Left lung (tissue), 4 donors: ENCODE measurements at regions not wholly inside any gene's neighbourhood (a gene's known extent, or its start where the extent isn't known, plus 50 kb on each side); places are given as distances from the start of the nearest gene placed in this dataset.

Source experiments
- ATAC-seq: fragments of 200-7000 bp; cut with Tn5 transposase; one replicate; pipeline ENCODE4 v1.9.1; 2020; ENCODE audit warnings: moderate library complexity
- DNase-seq, 4 donors: peaks; one replicate each; pipeline ENCODE4 v3.0.0-alpha.2; 2013 to 2020
- H3K27ac ChIP-seq, 2 donors: fragments of 200-600 bp; sonication (generic) in 1 of 2; one replicate each; pipeline versions ENCODE4 v1.5.0 to v1.8.0; 2020 to 2021
- H3K27me3 ChIP-seq, 2 donors: fragments of 200-600 bp; sonication (generic) in 1 of 2; one replicate each; pipeline versions ENCODE4 v1.5.0 to v1.8.0; 2020 to 2021
- H3K36me3 ChIP-seq, 2 donors: fragments of 200-600 bp; sonication (generic) in 1 of 2; one replicate each; pipeline versions ENCODE4 v1.5.0 to v1.8.0; 2020 to 2021
- H3K4me1 ChIP-seq, 2 donors: fragments of 200-600 bp; one replicate each; pipeline ENCODE4 v1.8.0; 2021
- H3K4me3 ChIP-seq, 2 donors: fragments of 200-600 bp; sonication (generic) in 1 of 2; one replicate each; pipeline versions ENCODE4 v1.5.0 to v1.8.0; 2020 to 2021; ENCODE audit warnings: mild to moderate bottlenecking in 1 of 2
- H3K9me3 ChIP-seq, 2 donors: fragments of 200-600 bp; sonication (generic) in 1 of 2; one replicate each; pipeline versions ENCODE4 v1.5.0 to v1.8.0; 2020 to 2021
- intact Hi-C, 2 donors: fragments of 100-400 bp; cut with DNase I; formaldehyde crosslinking; loops; one replicate each; pipeline versions ENCODE4 v1.11.2 to v1.14.2; 2022
- TF ChIP-seq, protein P1 (sequence below), 2 donors: fragments of 200-600 bp; sonication (generic) in 1 of 2; IDR thresholded peaks; one replicate each; pipeline versions ENCODE4 v1.5.0 to v1.8.0; 2021; ENCODE audit warnings: antibody characterized with exemption in 2 of 2
- donor health status: DM: no; HTN: yes; CAD: no.
- donor health status: DM: no; HTN: no; CAD: no.

DNA sequence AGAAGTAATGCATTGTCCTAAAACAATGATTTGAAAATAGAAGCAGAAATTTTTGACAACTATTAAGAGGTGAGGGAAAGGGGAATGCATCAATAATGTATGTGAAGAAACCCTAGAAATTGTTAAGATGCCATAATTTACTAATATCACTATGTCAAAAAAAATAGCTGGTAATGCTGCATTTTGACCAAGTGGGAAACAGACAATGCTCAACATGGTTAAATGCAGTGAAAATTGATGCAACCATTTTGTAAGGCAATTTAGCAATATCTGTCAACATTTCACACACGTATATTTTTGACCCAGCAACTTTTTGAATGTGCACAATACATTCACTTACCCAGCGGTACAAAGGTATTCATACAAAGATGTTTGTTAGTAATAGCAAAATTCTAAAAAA is 381.6 kb downstream of the CDH11 start:
- H3K4me1 ChIP-seq, result no peaks in the 10 kb centered on the region
- intact Hi-C loops, result no loop called here
- H3K27me3 ChIP-seq, result no peaks in the 10 kb centered on the region
- no peak overlapping the region for H3K4me3 ChIP-seq
- H3K9me3 ChIP-seq, result peaks cover 0 to under 1% of the 10 kb centered on the region in 2 donors
- H3K36me3 ChIP-seq, result no peaks in the 10 kb centered on the region
- no peak overlapping the region for H3K27ac ChIP-seq
- DNase-seq, result no peak
- TF ChIP-seq, protein P1, sequence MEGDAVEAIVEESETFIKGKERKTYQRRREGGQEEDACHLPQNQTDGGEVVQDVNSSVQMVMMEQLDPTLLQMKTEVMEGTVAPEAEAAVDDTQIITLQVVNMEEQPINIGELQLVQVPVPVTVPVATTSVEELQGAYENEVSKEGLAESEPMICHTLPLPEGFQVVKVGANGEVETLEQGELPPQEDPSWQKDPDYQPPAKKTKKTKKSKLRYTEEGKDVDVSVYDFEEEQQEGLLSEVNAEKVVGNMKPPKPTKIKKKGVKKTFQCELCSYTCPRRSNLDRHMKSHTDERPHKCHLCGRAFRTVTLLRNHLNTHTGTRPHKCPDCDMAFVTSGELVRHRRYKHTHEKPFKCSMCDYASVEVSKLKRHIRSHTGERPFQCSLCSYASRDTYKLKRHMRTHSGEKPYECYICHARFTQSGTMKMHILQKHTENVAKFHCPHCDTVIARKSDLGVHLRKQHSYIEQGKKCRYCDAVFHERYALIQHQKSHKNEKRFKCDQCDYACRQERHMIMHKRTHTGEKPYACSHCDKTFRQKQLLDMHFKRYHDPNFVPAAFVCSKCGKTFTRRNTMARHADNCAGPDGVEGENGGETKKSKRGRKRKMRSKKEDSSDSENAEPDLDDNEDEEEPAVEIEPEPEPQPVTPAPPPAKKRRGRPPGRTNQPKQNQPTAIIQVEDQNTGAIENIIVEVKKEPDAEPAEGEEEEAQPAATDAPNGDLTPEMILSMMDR (IDR thresholded peaks at IDR 0.05), result no peak
- no peak for ATAC-seq

DNA sequence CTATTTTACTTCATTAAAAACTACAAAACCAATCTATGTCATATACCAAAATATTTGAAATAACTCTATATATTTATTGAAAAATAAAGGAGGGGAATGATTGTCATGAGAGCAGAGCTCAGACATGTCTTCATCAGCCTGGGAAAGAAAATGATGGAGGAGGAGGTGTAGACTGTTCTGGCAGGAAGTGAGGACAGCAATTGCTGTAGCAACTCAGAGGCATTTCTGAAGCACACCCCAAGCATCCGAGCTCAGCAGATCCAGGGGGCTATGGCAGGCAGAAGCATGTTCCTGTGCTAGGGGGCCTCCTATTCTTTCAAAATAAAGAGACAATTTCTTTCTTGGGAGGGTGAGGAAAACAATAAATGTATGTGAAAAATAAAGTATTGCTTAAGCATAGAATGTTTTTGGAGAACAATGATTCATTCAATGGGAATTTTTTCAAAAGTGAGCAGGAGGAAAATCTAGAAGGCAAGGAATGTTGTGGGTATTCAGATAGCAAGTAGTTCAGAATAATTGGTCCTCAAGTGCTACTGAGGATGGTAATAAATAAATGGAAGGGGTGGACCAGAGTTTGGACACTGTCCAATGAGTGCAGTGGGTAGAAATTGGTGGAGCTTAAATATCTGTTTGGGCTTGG is 383.4 kb downstream of the CDH11 start:
- H3K4me3 ChIP-seq, result no peak overlapping the region
- TF ChIP-seq, protein P1 (IDR thresholded peaks at IDR 0.05), result no peak
- peaks cover 0 to 5% of the 10 kb centered on the region in 2 donors for H3K9me3 ChIP-seq
- H3K36me3 ChIP-seq, result no peaks in the 10 kb centered on the region
- intact Hi-C loops, result no loop called here
- no peaks in the 10 kb centered on the region for H3K27me3 ChIP-seq
- no peak overlapping the region for H3K27ac ChIP-seq
- H3K4me1 ChIP-seq, result no peaks in the 10 kb centered on the region
- ATAC-seq (no peak), DNase-seq (no peak)

DNA sequence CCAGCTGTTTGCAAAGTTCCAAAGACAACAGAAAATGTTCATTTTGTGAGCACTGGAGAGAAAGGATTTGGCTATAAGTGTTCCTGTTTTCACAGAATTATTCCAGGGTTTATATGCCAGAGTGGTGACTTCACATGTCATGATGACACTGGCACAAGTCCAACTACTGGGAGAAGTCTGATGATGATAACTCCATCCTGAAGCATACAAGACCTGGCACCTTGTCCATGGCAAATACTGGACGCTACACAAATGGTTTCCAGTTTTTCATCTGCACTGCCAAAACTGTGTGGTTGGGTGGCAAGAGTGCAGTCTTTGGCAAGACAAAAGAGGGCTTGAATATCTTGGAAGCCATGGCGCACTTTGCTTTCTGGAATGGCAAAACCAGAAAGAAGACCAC is 385.0 kb downstream of the CDH11 start:
- TF ChIP-seq, protein P1 (IDR thresholded peaks at IDR 0.05), result no peak
- H3K27me3 ChIP-seq, result no peaks in the 10 kb centered on the region
- DNase-seq (no peak), ATAC-seq (no peak)
- H3K27ac ChIP-seq, result no peak overlapping the region
- intact Hi-C loops, result no loop called here
- H3K4me1 ChIP-seq, result no peaks in the 10 kb centered on the region
- no peak overlapping the region for H3K4me3 ChIP-seq
- H3K9me3 ChIP-seq, result peaks cover 0 to 5% of the 10 kb centered on the region in 2 donors
- no peaks in the 10 kb centered on the region for H3K36me3 ChIP-seq

DNA sequence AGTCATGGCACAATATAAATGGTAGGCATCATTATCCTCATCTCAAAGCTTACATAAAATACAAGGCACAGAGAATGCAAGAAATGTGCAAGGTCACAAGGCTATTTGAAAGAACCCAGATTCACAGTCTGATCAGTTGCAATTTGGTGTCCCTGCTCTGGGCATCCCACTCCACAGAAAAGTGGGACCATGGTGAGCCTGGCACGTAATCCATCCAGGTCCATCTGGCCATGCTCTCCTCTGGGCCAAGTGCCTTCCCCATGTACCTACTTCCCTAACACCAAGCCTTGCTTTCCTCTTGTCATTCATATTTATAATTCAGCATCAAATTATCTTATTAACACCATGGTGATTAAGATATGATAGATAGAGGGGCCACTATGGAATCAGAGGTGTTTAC is 390.0 kb downstream of the CDH11 start:
- no peak for ATAC-seq
- peaks cover 0 to 5% of the 10 kb centered on the region in 2 donors for H3K9me3 ChIP-seq
- H3K27ac ChIP-seq, result no peak overlapping the region
- TF ChIP-seq, protein P1 (IDR thresholded peaks at IDR 0.05), result no peak
- no peaks in the 10 kb centered on the region for H3K4me1 ChIP-seq
- DNase-seq, result no peak
- no peak overlapping the region for H3K4me3 ChIP-seq
- intact Hi-C loops, result no loop called here
- no peaks in the 10 kb centered on the region for H3K36me3 ChIP-seq
- no peaks in the 10 kb centered on the region for H3K27me3 ChIP-seq

DNA sequence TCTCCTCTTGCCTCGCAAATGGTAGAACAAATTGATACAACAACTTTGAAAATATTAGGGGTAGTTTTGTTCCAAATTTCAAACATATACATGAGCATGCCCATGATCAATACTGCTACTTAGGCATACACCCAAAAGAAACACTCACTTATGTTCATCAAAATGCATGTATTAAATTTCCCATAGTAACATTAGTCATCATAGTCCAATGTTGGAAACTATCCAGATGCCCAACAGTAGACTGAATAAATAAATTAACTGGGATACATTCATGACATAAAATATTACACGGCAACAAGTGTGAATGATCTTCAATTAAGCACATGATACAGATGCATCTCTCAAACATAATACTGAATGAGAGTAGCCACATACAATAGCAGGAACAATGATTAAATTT is 391.6 kb downstream of the CDH11 start:
- TF ChIP-seq, protein P1 (IDR thresholded peaks at IDR 0.05), result no peak
- H3K9me3 ChIP-seq, result peaks cover 0 to 4% of the 10 kb centered on the region in 2 donors
- DNase-seq (no peak), ATAC-seq (no peak)
- H3K4me1 ChIP-seq, result no peaks in the 10 kb centered on the region
- H3K36me3 ChIP-seq, result no peaks in the 10 kb centered on the region
- no peak overlapping the region for H3K4me3 ChIP-seq
- intact Hi-C loops, result no loop called here
- no peaks in the 10 kb centered on the region for H3K27me3 ChIP-seq
- no peak overlapping the region for H3K27ac ChIP-seq
